OCI-LY7 (cell line): ENCODE measurements at regions not wholly inside any gene's neighbourhood (a gene's known extent, or its start where the extent isn't known, plus 50 kb on each side); places are given as distances from the start of the nearest gene placed in this dataset.
"Not testable (repeated sequence)": the region's sequence is repeated elsewhere in the genome, so short reads cannot be mapped to it uniquely, and the experiment has no call there.

Experiments used
- BruUV-seq: library from RNA; stranded (reverse); fragments of 400-500 nt; replicated peaks from 2 replicates; lab custom pipeline; 2021; lab: Mats Ljungman, UMichigan
- CTCF ChIA-PET: fragments of 300-600 bp; sonication (Branson Sonifier 250); formaldehyde crosslinking; loops from one replicate; lab custom pipeline; 2022; ENCODE audit warnings: antibody characterized with exemption; ENCODE audit not compliant: unreplicated experiment; lab: Charles Lee
- POLR2A ChIA-PET: fragments of 300-600 bp; sonication (Branson Sonifier 250); formaldehyde crosslinking; loops from one replicate; lab custom pipeline; 2022; ENCODE audit warnings: antibody characterized with exemption; lab: Charles Lee
- DNase-seq: peaks from one replicate; pipeline ENCODE4 v3.0.0-alpha.2; 2015; ENCODE audit warnings: low spot score
- H2AFZ ChIP-seq: fragments of 200-600 bp; sonication (generic), shearing (Covaris generic); 2 replicates; pipeline ENCODE4 v1.6.1; 2014; ENCODE audit warnings: mild to moderate bottlenecking, antibody characterized with exemption, low read length, moderate library complexity
- H3K27ac ChIP-seq: fragments of 200-600 bp; sonication (generic); 2 replicates; pipeline ENCODE4 v1.5.1; 2014; ENCODE audit warnings: mixed run types, low read depth, mild to moderate bottlenecking, moderate library complexity, low read length, inconsistent platforms; ENCODE audit not compliant: poor library complexity, severe bottlenecking
- H3K36me3 ChIP-seq: fragments of 200-600 bp; sonication (generic); 2 replicates; pipeline ENCODE4 v1.6.1; 2014; ENCODE audit warnings: mild to moderate bottlenecking, antibody characterized with exemption, low read length, moderate library complexity, mixed read lengths; ENCODE audit not compliant: insufficient read depth
- H3K4me1 ChIP-seq: fragments of 200-600 bp; sonication (generic); 2 replicates; pipeline ENCODE4 v1.5.1; 2014; ENCODE audit warnings: mild to moderate bottlenecking, low read length; ENCODE audit not compliant: insufficient read depth, poor library complexity, severe bottlenecking
- H3K4me2 ChIP-seq: fragments of 200-600 bp; sonication (generic); 2 replicates; pipeline ENCODE4 v1.6.1; 2014; ENCODE audit warnings: mild to moderate bottlenecking, low read length
- H3K4me3 ChIP-seq: fragments of 200-600 bp; sonication (generic); 2 replicates; pipeline ENCODE4 v1.5.1; 2014; ENCODE audit warnings: mild to moderate bottlenecking, low read depth, low read length; ENCODE audit not compliant: poor library complexity, severe bottlenecking
- H3K79me2 ChIP-seq: fragments of 200-600 bp; sonication (generic); 2 replicates; pipeline ENCODE4 v1.6.1; 2016; ENCODE audit warnings: low read depth, mild to moderate bottlenecking, low read length, moderate library complexity, mixed read lengths; ENCODE audit not compliant: insufficient read depth
- H3K9me2 ChIP-seq: fragments of 200-600 bp; sonication (generic); 2 replicates; pipeline ENCODE4 v1.6.1; 2016; ENCODE audit warnings: mild to moderate bottlenecking, low read length, mixed read lengths; ENCODE audit not compliant: insufficient read depth
- H3K9me3 ChIP-seq: fragments of 200-600 bp; sonication (generic); 2 replicates; pipeline ENCODE4 v1.6.1; 2014; ENCODE audit warnings: mild to moderate bottlenecking, mixed run types, low read length, mixed read lengths
- H4K20me1 ChIP-seq: fragments of 200-600 bp; sonication (generic); 2 replicates; pipeline ENCODE4 v1.6.1; 2014; ENCODE audit warnings: mild to moderate bottlenecking, antibody characterized with exemption, low read length, moderate library complexity, mixed read lengths; ENCODE audit not compliant: insufficient read depth
- EZH2phosphoT487 ChIP-seq: fragments of 200-600 bp; sonication (generic); IDR thresholded peaks from 2 replicates; pipeline ENCODE4 v1.6.1; 2018; ENCODE audit warnings: low read depth, borderline replicate concordance, mild to moderate bottlenecking, mixed run types, antibody characterized with exemption, low read length, moderate library complexity, mixed read lengths
- intact Hi-C: fragments of 100-400 bp; cut with micrococcal nuclease; formaldehyde crosslinking; loops from one replicate; pipeline ENCODE4 v1.10.0; 2022; ENCODE audit not compliant: unreplicated experiment
- TF ChIP-seq, protein P1 (sequence below): fragments of 200-600 bp; sonication (generic); conservative IDR thresholded peaks from 2 replicates; pipeline ENCODE4 v1.5.1; 2014; ENCODE audit warnings: mild to moderate bottlenecking, antibody characterized with exemption, low read length, moderate library complexity, mixed read lengths

DNA sequence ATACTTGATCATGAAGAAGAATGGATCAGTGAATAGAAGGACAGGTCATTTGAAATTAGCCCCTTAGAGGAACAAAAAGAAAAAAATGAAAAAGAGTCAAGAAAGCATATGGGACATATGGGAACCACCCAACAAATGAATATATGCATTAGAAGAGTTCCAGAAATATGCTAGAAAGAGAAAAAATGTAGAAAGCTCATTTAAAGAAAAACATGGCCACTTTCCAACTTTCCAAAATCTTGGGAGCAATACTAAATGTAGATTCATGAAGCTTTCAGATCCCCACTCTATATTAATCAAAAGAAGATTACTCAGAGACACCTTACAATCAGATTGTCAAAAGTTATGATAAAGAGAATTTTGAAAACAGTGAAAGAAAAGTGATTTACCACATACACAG lies 334.8 kb upstream of the NMUR2 start:
- Histone ChIP-seq H3K9me3 (no peaks in the 10 kb centered on the region), H3K79me2 (no peaks in the 10 kb centered on the region), H3K4me3 (no peak overlapping the region), H3K9me2 (no peaks in the 10 kb centered on the region), H3K4me2 (no peak overlapping the region), H2AFZ (no peak overlapping the region), H3K36me3 (no peaks in the 10 kb centered on the region), H3K4me1 (no peaks in the 10 kb centered on the region), H3K27ac (no peak overlapping the region), H4K20me1 (no peaks in the 10 kb centered on the region)
- no peak for TF ChIP-seq EZH2phosphoT487
- TF ChIP-seq, protein P1, sequence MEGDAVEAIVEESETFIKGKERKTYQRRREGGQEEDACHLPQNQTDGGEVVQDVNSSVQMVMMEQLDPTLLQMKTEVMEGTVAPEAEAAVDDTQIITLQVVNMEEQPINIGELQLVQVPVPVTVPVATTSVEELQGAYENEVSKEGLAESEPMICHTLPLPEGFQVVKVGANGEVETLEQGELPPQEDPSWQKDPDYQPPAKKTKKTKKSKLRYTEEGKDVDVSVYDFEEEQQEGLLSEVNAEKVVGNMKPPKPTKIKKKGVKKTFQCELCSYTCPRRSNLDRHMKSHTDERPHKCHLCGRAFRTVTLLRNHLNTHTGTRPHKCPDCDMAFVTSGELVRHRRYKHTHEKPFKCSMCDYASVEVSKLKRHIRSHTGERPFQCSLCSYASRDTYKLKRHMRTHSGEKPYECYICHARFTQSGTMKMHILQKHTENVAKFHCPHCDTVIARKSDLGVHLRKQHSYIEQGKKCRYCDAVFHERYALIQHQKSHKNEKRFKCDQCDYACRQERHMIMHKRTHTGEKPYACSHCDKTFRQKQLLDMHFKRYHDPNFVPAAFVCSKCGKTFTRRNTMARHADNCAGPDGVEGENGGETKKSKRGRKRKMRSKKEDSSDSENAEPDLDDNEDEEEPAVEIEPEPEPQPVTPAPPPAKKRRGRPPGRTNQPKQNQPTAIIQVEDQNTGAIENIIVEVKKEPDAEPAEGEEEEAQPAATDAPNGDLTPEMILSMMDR = no peak
- no peak for DNase-seq
- BruUV-seq = no TSS peak
- ChIA-PET CTCF (no interaction called here), POLR2A (interaction anchor here (0.6 to 0.9 kb wide), 2 partner anchors 269 to 1791 kb away, joined by 3 read pairs; no protein-coding TSS in a partner anchor)
- intact Hi-C loops = no loop called here

GRCh38 chr5:152741126-152741525 lies 336.0 kb upstream of the NMUR2 start:
- H3K36me3 ChIP-seq, H3K4me3 ChIP-seq, H3K79me2 ChIP-seq, POLR2A ChIA-PET, BruUV-seq, H4K20me1 ChIP-seq, CTCF ChIA-PET, H2AFZ ChIP-seq, DNase-seq, H3K4me1 ChIP-seq, H3K9me2 ChIP-seq, H3K4me2 ChIP-seq, H3K9me3 ChIP-seq, intact Hi-C loops, H3K27ac ChIP-seq: not testable (repeated sequence)

GRCh38 chr5:152787709-152788217 lies 382.7 kb upstream of the NMUR2 start:
- DNase-seq, H3K4me2 ChIP-seq, POLR2A ChIA-PET, CTCF ChIA-PET, H3K4me1 ChIP-seq, H2AFZ ChIP-seq, BruUV-seq, H3K79me2 ChIP-seq, H3K4me3 ChIP-seq, H3K9me3 ChIP-seq, H3K9me2 ChIP-seq, intact Hi-C loops, H3K36me3 ChIP-seq, H3K27ac ChIP-seq, H4K20me1 ChIP-seq: not testable (repeated sequence)

- ChIA-PET POLR2A (no interaction called here), CTCF (no interaction called here)
- H3K4me1 ChIP-seq = no peaks in the 10 kb centered on the region
- TF ChIP-seq, protein P1 = no peak
- TF ChIP-seq EZH2phosphoT487 = no peak
- BruUV-seq = no TSS peak
- H3K79me2 ChIP-seq = no peaks in the 10 kb centered on the region
- H3K36me3 ChIP-seq = no peaks in the 10 kb centered on the region
- no peak overlapping the region for H3K4me3 ChIP-seq
- DNase-seq = no peak
- no peaks in the 10 kb centered on the region for H4K20me1 ChIP-seq
- no peak overlapping the region for H3K27ac ChIP-seq
- H3K4me2 ChIP-seq = no peak overlapping the region
- H3K9me3 ChIP-seq = no peaks in the 10 kb centered on the region
- no peaks in the 10 kb centered on the region for H3K9me2 ChIP-seq
- intact Hi-C loops = no loop called here
- H2AFZ ChIP-seq = no peak overlapping the region
These were observed 396.8 kb upstream of the NMUR2 start for GRCh38 chr5:152801886-152802285.
